GM10266 (cell line): ENCODE measurements at regions not wholly inside any gene's neighbourhood (a gene's known extent, or its start where the extent isn't known, plus 50 kb on each side); places are given as distances from the start of the nearest gene placed in this dataset.

Experiments
- DNase-seq: peaks from one replicate; pipeline ENCODE4 v3.0.0; 2012; ENCODE audit errors: extremely low spot score
- TF ChIP-seq, protein P1 (sequence below): IDR thresholded peaks from 2 replicates; pipeline ENCODE4 v1.5.1; 2012; ENCODE audit warnings: mild to moderate bottlenecking, low read depth; ENCODE audit not compliant: control insufficient read depth, insufficient read depth; ENCODE audit errors: missing control alignments

DNA sequence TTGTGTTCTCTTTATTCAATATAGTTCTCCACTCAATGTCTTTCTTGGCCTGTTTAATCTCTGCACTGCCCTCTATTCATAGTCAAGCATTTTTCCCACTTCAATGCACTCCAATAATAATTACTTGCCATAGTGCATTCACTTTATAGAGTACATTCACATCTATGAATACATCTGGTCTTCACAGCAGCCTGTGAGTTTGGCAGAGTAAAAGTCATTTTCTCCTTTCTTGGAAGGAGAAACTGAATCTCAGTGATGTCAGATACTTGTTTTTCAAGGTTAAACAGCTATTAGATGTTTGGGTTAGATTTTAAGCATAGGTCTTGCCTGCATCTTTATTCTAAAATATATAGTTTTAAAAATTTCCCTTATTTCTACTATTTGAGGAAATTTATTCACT, 373.2 kb downstream of the TRIB2 start:
- TF ChIP-seq, protein P1, sequence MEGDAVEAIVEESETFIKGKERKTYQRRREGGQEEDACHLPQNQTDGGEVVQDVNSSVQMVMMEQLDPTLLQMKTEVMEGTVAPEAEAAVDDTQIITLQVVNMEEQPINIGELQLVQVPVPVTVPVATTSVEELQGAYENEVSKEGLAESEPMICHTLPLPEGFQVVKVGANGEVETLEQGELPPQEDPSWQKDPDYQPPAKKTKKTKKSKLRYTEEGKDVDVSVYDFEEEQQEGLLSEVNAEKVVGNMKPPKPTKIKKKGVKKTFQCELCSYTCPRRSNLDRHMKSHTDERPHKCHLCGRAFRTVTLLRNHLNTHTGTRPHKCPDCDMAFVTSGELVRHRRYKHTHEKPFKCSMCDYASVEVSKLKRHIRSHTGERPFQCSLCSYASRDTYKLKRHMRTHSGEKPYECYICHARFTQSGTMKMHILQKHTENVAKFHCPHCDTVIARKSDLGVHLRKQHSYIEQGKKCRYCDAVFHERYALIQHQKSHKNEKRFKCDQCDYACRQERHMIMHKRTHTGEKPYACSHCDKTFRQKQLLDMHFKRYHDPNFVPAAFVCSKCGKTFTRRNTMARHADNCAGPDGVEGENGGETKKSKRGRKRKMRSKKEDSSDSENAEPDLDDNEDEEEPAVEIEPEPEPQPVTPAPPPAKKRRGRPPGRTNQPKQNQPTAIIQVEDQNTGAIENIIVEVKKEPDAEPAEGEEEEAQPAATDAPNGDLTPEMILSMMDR: no peak
- DNase-seq: no peak

DNA sequence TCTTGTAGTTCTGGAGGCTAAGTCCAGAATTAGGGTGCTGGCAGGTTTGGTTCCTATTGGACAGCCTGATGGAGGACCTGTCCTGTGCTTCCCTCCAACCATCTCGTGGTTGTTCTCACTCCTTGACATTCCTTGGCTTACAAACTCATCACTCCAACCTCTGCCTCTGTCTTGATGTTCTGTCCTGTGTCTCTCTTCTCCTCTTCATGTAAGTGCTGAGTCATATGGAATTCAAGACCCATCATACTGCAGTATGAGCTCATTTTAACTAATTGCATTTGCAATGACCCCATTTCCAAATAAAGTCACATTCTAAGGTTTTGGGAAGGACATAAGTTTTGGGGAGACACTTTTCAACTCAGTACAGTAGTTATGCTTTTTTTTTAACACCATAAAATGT, 374.7 kb downstream of the TRIB2 start:
- TF ChIP-seq, protein P1: no peak

DNA sequence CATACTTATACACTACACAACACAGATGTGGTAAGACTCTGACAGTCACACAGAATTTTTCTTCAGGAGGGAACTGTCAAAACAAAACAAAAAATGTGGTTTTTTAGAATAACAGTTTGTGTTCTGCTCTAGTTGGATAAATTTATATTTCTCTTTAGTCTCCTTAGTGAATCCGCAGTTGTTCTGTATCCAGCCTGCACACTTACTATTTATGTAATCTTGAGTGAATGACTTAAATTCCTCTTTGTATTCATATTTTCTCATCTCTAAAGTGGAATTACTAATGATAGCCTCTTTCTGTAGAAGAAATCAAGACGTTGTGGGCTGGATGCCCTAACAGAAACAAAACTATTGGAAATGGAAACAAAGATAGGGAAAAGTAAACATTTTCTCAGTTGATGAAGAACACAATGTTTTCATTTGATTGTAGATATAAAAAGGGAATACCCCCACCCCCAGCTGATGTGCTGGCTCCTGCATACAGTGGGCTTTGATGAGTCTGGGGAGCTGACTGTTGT, 375.2 kb downstream of the TRIB2 start:
- TF ChIP-seq, protein P1: no peak

More for the DNA sequence above, 374.7 kb downstream of the TRIB2 start:
- no peak for DNase-seq

DNA sequence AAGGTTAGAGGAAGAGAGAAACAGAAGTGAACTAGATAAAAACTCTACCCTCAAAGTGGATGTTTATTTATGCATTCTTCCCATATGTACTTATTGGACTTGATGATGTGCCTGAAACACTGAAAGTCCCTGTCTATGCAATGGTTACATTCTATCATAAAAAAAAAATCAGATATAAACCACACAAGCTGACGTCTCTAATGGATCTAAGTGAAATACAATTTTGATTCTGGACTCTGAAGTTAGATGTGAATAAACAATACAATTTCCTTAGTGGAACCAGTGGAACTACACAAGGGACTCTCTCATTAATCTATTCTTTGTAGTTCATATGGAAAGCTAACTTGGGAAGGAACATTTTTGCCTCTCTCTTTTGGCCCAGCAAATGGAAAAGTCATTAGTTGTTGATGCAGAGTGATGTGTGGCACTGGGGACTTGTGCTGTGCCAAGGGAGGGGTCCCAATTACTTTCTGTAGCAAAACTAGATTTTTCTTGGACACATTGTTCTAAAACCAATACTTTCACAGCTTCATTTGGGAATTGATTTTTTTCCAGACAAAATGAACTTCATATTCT, 376.8 kb downstream of the TRIB2 start:
- DNase-seq: no peak

More for the DNA sequence above, 375.2 kb downstream of the TRIB2 start:
- no peak for DNase-seq

DNA sequence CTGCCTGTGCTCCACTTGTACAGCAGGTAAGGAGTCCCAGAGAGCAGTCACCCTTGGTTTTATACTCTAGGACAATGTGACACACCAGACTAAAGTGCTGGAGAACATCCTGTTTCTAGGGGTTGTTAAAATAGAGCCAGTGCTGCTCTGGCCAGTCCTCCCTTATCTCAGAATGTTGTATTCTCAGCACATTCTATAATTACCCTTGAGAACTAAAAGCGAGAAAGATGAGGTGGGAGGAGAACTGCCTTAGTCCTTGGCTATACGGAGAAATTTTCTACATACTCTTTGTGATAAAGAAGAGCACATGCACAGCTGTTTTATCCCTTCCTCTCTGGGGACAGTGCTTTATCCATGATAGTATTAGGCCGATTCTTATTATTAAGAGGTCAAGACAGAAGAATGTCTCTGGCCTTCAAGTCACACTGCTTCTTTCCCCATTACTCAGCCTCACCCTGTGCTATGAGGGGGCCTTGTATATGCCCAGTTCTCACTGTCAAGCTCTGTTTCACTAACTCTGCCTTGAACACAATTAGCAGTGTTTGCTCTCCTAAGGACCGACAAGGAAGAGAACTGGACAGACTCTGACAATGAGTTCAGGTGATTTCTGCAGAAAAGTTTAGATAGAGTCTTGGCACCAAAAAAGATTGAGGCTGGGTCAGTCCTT, 385.8 kb downstream of the TRIB2 start:
- TF ChIP-seq, protein P1: no peak
- no peak for DNase-seq

More for the DNA sequence above, 376.8 kb downstream of the TRIB2 start:
- TF ChIP-seq, protein P1: no peak

DNA sequence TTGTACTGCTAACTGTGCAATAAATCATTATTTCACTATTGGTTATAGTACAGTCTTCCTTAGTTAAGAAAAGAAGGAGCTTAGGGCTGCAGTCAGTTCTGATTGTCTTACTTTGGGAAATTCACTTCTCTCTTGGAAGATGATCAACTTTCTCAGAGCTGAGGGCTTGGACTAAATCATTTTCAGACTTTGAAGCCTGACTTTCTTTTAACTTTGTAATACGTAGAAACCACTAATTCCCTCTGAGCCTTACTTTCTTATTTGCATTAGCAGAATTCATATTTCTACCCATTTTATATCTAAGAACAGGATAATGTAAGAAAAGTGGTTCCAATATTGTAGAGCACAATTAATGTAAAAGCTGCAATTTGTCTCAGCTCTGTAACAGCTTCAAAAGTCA, 386.4 kb downstream of the TRIB2 start:
- TF ChIP-seq, protein P1: no peak
- DNase-seq: no peak
